HL-60/S4 (cell line): ENCODE measurements at regions not wholly inside any gene's neighbourhood (a gene's known extent, or its start where the extent isn't known, plus 50 kb on each side); places are given as distances from the start of the nearest gene placed in this dataset.

Experiments
- in situ Hi-C: fragments of 300-500 bp; cut with MboI; formaldehyde crosslinking; loops from 2 replicates; pipeline ENCODE4 v1.14.3; 2022; ENCODE audit warnings: low sequenced_read_pairs

GRCh38 chr7:98727146-98727709 is 110.1 kb downstream of the NPTX2 start:
- in situ Hi-C loops, result loop anchor here (25.0 kb wide), 1 partner anchor 290 kb away; no protein-coding TSS in a partner anchor

DNA sequence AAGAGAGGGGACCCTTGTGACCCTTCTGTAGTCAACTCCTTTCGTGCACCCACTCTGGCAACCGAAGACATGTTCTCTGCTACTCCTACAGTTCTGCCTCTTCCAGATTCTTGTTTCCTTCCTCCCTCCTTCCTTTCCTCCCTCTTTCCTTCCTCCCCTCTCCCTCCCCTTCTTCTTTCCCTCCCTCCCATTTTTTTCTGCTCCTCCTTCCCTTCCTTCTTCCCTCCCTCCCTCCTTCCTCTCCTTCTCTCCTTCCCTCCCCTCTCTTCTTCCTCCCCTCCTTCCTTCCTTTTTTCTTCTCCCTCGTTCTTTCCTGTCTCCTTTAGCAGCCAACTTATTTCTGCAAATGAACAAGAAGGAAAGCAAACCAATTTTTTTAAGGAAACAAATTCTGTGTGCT is 111.5 kb downstream of the NPTX2 start:
- in situ Hi-C loops, result loop anchor here (25.0 kb wide), 1 partner anchor 291 kb away; no protein-coding TSS in a partner anchor

DNA sequence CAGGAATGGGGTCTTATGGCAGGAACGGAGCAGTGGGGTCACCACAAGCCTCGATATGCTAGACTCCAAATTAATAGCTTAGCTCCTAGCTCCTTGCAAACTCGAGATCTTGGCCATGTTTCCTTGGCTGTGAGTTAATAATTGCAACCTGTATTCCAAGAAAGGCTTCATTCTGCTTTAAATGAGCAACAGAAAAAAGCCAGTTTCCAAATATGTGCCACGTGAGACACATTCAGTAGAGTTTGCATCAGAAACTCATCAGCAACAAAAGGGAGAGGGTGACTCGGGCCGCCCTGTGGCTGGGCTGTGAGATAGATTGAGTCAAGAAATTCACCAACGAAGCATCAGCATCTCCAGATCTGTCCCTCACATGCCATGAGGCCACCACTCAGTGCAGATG is 112.0 kb downstream of the NPTX2 start:
- in situ Hi-C loops, result loop anchor here (25.0 kb wide), 1 partner anchor 292 kb away; no protein-coding TSS in a partner anchor

DNA sequence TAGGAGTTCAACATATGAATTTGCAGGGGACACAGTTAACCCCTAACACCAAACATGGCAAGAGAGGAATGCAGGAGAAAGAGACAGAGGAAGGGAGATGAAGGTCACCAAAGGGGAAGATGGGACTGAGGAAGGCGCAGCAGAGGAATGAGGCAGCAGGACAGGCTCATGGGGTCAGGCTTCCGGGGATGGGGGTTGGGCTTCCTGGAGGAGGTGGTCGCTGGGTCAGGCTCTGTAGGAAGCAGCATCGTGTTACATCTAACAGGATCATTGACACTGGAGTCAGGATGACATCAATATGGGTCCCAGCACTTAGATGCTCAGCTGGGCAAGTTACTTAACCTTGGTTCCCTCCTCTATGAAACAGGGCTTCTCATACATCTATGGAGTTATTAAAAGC is 113.2 kb downstream of the NPTX2 start:
- in situ Hi-C loops, result loop anchor here (25.0 kb wide), 1 partner anchor 293 kb away; no protein-coding TSS in a partner anchor

GRCh38 chr7:98731651-98732050 is 114.6 kb downstream of the NPTX2 start:
- in situ Hi-C loops, result loop anchor here (25.0 kb wide), 1 partner anchor 294 kb away; no protein-coding TSS in a partner anchor

GRCh38 chr7:98733036-98733435 is 116.0 kb downstream of the NPTX2 start:
- in situ Hi-C loops, result loop anchor here (25.0 kb wide), 1 partner anchor 296 kb away; no protein-coding TSS in a partner anchor

GRCh38 chr7:98735801-98736200 is 118.7 kb downstream of the NPTX2 start:
- in situ Hi-C loops, result loop anchor here (25.0 kb wide), 1 partner anchor 298 kb away; no protein-coding TSS in a partner anchor

DNA sequence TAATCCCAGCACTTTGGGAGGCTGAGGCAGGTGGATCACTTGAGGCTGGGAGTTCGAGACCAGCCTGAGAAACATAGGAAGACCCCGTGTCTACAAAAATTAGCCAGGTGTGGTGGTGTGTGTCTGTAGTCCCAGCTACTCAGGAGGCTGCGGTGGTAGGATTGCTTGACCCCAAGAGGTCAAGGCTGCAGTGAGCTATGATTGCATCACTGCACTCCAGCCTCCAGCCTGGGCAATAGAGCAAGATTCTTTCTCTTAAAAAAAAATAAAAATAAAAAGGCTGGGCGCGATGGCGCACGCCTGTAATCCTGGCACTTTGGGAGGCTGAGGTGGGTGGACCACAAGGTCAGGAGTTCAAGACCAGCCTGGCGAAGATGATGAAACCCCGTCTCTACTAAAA is 119.4 kb downstream of the NPTX2 start:
- in situ Hi-C loops, result loop anchor here (25.0 kb wide), 1 partner anchor 299 kb away; no protein-coding TSS in a partner anchor

DNA sequence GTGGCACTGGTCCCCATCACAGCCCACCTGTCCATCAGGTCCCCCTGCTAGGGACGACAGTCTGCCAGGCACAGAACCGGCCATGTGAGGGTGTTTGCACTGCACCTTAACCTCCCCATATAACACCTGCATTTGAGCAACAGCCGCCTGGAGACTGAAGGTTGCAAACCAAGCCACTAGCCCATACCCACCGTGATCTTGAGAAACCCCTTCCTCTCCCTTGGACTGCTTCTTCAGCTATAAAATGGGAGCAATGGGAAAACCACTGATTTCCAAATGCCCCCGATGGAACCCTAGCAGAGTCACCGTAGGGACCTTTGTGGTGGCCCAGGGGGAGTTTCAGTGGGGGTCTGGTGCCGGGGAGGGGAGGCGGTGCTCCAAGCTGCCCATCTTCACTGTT is 120.1 kb downstream of the NPTX2 start:
- in situ Hi-C loops, result loop anchor here (25.0 kb wide), 1 partner anchor 300 kb away; no protein-coding TSS in a partner anchor

GRCh38 chr7:98740643-98741042 is 123.6 kb downstream of the NPTX2 start:
- in situ Hi-C loops, result loop anchor here (25.0 kb wide), 1 partner anchor 303 kb away; no protein-coding TSS in a partner anchor

GRCh38 chr7:98745722-98746318 is 124.0 kb downstream of the TMEM130 start:
- in situ Hi-C loops, result loop anchor here (25.0 kb wide), 1 partner anchor 309 kb away; no protein-coding TSS in a partner anchor

- in situ Hi-C loops, result loop anchor here (25.0 kb wide), 1 partner anchor 311 kb away; no protein-coding TSS in a partner anchor
Measured at GRCh38 chr7:98748090-98748489, 121.7 kb downstream of the TMEM130 start.

DNA sequence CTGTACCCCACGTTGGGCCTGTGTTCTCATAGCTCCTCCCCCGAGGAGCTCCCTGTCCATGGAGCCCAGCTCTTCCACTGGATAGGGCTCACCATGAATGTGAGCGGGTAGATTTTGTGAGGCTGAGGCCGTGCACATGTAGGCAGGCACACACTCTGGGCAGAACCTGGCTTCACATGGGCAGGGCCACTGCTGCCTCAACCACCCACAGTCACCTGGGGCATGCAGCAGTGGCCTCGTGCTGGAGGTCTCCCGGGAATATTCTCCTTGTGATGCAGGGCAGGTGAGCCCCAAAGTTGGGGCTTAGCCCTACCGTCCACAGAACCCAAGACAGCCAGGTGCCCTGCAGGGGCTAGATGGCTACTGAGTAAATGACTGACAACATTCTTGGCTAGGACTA is 116.6 kb downstream of the TMEM130 start:
- in situ Hi-C loops, result no loop called here

DNA sequence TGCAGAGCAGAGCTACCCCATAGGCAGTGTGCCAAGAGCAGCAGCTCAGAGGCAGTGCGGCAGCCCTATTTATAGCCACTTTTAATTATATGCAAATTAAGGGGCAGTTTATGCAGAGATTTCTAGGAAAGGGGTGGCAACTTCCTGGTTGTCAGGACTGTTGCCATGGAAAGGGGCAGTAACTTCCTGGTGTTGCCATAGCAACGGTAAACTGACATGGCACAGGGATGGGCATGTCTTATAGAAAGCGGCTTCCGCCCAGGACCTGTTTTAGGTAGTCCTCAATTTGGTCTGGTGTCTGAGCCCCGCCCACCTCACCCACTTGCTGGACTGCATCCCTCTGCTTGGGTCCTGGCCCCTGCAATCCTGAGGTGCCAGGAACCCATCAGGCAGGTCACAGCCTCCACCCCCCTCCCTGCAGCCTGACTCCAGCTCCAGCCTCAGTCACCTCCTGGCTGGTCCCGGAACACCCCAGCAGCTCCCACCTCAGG is 115.8 kb downstream of the TMEM130 start:
- in situ Hi-C loops, result no loop called here

- in situ Hi-C loops, result no loop called here
Measured at GRCh38 chr7:98755138-98755898, 114.5 kb downstream of the TMEM130 start.

GRCh38 chr7:98758157-98758556 is 111.7 kb downstream of the TMEM130 start:
- in situ Hi-C loops, result no loop called here

DNA sequence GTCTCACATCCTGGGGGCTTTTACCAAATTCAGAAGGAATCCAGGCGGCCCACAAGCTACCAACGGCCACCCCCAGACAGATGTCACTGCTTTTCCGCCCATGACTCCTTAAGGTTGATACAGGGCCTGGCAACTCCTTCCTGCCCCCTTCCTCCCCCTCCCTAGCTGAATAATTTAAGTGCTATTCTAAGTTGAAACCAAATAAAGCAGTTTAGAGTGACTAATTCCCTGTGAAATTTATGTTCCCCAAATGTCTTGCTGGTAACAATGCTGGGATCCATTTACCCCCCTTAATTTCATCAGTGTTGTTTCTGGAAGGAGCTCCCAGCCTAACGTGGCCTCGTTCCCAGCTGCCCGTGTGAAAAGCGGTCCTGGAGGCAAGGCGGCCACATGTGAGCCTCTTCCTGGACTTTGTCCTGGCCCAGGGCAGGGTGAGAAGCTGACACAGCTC is 109.6 kb downstream of the TMEM130 start:
- in situ Hi-C loops, result no loop called here

GRCh38 chr7:98761225-98761624 is 108.6 kb downstream of the TMEM130 start:
- in situ Hi-C loops, result no loop called here

DNA sequence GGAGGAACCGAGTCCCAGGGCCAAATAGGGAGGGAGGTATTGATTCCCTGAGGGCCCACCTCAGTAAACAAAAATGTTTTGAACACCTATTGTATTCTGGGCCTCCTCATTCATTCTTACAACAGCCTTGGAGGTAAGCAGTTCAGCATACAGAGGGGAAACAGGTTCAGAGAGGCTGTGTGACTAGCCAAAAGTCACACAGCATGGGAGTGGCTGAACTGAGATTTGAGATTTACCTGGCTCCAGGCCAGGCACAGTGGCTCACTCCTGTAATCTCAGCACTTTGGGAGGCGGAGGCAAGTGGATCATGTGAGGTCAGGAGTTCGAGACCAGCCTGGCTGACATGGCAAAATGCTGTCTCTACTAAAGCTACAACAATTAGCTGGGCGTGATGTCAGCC is 107.2 kb downstream of the TMEM130 start:
- in situ Hi-C loops, result no loop called here

DNA sequence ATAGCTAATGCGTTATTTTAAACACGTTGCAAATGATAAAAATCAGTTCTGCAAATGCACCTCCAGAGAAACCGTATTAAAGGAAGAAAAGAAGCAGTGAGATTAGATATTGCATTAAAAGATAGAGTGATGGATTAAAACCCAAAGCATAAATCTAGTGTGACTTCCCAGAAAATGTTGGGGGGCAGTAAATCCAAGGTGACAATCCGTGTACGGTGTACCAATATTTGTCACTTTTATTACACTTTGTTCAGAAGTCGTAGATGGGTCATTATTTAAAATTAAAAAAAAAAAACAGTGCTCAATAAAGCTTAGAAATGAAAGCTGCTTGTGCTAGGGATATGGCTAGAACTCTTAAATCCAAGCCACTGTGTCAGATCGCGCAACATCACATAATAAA is 106.4 kb downstream of the TMEM130 start:
- in situ Hi-C loops, result no loop called here

GRCh38 chr7:98764946-98765345 is 104.9 kb downstream of the TMEM130 start:
- in situ Hi-C loops, result no loop called here
